ENCODE measurements at regions not wholly inside any gene's neighbourhood (a gene's known extent, or its start where the extent isn't known, plus 50 kb on each side); places are given as distances from the start of the nearest gene placed in this dataset.
A peak's percentile ranks its signal among the peaks of the same experiment; 100 is the strongest.

GRCh38 chr3:113051787-113052186, 61.0 kb downstream of the GTPBP8 start:
- no peak for DNase-seq

GRCh38 chr3:113053169-113053568, 62.4 kb downstream of the GTPBP8 start:
- no peak for DNase-seq

- no peak for DNase-seq
Measured at GRCh38 chr3:113054552-113054951, 63.8 kb downstream of the GTPBP8 start.

DNA sequence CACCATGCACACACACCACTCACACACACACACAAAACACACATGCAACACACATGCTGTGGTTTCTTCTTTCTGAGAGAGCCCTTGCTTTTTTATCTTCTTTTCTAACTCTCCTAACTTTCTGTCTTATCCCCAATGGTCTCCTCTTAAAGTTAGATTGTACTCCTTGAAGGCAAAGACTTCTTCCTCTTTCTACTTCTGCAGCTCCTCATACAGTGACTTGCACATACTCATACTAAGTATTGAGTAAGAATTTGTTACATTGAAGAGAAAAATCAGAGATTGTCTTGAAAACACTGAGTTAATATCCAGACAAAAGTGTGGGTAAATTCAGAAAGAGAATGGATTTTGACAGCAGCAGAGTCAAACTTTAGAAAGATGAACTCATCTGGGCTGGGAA, 64.4 kb downstream of the GTPBP8 start:
- DNase-seq: no peak

DNA sequence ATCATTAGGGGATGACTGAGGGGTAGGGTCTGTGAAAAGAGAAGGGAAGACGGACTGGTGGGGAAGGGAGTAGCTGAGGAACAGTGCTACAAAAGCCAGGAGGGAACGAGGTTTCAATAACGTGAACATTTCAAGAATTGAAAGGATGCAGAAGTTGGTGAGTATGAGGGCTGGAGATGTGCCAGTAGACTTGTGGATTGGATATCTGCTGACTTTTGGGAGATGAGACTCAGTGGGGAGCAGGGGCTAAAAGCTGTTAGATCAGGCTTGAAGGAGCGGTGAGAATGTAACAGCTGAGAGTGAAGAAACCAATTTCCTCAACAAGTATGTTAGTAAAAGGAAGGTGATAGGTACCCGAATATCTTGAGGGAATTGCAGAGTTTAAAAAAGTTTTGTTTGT, 65.2 kb downstream of the GTPBP8 start:
- DNase-seq: no peak

DNA sequence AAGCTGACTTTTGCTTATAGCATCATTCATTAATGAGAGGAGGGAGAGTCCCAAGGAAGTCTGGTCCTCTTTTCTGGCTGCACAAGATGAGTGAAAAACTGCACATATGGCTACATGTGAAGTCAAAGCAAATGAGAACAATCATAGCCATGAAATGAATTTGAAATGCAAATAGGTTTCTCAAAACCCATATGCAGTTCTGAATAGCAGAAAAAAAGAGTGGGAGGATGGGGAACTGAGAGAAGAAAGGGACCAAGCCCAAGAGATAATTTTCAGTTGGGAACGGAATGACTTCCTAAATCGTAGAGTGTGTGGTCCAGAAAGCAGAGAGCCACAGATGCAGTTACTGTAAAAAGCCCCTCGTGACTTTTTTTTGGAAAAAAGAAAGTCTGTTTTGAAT, 66.3 kb downstream of the GTPBP8 start:
- no peak for DNase-seq

DNA sequence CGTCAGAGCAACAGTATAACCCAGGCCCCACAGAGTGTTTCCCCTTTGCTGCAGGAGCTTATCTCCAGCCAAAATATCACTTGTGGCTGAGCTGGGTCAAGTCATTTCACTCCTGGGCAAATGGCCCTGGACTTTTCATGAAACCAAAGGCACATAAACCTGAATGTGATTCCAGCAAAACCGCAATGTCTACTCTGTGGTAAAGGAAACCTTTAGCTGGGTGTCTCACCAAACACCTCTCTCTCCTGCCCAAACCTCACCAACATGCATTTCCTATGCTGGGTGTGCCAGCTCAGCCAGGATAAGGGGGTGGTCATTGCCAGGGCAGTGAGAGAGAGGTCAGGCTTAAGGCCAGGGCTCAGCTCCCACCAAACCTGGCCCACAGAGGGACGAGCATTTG, 67.4 kb downstream of the GTPBP8 start:
- no peak for DNase-seq

- no peak for DNase-seq
Measured at GRCh38 chr3:113062705-113063104, 71.9 kb downstream of the GTPBP8 start.

GRCh38 chr3:113063126-113063894, 72.5 kb downstream of the GTPBP8 start:
- DNase-seq: no peak

- no peak for DNase-seq
Measured at GRCh38 chr3:113064183-113064582, 73.4 kb downstream of the GTPBP8 start.

DNA sequence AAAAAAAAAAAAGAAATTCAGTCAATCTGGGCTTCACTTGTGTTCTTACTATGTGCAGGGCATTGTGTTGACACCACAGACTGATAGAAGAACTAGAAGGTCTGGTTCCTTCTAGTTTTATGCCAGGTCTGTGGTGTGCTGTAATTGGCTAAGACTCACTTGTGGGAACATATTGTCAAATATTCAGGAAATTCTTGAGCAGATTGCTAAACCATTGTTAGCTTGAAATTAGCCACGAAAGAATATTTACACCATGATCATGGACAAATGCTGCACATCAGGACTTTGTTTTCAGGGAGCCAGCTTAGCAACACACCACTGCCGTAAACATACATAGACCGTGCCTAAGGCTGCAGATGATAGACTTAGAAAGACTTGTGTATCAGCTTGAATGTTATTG, 74.6 kb downstream of the GTPBP8 start:
- DNase-seq: no peak

DNA sequence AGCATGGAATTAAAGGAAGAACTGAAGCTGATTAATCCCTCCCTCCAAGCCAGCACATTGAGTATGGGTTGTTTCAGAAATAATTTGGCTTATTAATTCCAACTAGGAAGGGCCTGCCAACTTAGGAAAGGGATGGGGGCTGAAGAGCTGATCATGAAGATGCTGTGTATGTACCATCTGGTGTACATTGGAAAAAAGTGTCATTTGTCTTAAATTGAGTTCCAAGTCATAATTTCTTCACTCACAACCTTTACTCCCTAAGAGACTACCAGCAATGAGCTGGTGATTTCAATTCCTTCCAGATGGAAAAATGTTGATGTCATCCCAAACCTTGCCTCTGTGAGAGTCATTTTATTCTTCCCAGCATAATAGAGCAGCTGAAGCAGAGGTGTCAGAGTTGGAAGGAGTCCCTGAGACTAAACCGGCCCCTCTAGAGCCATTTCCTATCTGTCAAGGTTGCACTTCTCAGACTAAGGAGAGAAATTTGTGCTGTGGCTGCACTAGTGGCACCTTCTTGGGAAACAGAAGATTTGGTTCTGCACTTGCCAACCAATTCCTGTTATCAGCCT, 79.4 kb downstream of the GTPBP8 start:
- no peak for DNase-seq

GRCh38 chr3:113070681-113071113, 79.9 kb downstream of the GTPBP8 start:
- no peak for DNase-seq

DNA sequence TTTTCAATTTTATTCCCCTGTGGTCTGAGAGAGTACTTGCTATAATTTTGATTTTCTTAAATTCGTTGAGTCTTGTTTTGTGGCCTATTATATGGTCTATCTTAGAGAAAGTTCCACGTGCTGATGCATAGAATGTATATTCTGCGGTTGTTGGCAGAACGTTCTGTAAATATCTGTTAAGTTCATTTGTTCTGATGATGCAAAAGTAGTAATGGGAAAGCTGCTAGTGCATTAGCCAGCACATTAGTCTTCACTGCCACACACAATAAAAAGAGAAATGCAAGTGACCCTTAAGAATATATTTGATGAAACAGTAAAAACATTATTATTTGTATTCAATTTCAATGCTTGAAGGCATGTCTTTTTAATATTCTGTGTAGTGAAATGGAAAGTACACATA, 84.8 kb downstream of the GTPBP8 start:
- no peak for DNase-seq

- DNase-seq: no peak
Measured at GRCh38 chr3:113079218-113079961, 88.6 kb downstream of the GTPBP8 start.

DNA sequence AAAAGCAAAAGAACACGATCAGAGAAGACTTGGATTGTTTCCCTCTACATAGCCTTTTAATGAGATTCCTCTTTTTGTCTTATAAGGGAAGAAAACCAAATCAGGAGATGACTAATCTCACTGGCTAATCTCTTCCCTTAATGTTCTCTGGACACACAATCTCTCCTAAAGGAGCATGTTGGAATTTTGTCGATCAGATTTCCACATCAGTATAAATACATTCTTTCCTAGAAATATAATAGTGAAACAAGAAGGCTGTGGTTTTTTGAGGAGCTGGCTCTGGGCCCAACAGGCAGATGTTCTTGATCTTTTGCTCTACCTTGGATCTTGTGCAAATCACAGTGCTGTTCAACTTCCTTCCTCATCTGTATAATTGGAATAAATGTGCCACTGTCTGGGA, 94.0 kb downstream of the GTPBP8 start:
- DNase-seq: peak; percentile 11

GRCh38 chr3:113086560-113087461, 96.0 kb downstream of the GTPBP8 start:
- no peak for DNase-seq

DNA sequence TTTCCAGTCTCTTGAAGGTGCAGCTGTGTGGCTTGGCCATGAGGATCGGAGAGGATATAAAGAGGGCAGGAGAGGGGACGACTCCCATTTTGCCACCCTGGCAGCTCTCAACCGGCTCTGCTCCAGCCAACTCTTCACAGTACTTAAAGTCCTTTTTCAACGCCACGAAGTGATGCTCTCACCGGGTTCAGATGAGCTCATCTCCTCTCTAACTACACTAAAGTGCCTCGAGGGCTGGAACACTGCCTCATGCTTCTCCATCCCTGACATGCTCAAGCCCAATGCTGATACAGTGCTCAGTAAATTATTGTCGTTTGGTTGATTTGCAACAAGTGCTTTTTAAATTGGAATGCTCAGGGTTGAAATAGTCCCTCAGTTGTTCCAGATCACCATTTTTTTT, 97.8 kb downstream of the GTPBP8 start:
- DNase-seq: no peak

DNA sequence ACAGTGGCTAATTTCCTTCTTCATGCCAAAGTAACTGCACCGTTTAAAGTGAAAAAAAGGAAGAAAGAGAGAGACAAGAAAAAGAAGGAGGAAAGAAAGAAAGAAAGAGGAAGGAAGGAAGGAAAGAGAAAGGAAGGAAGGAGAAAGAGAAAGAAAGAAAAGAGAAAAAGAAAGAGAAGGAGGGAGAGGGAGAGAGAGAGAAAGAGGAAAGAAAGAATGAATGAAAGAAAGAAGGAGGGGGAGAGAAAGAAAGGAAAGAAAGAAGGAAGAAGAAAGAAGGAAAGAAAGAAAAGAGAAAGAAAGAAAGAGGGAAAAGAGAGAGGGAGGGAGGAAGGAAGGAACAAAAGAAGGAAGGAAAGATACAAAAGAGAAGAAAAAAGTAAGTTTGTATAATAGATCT, 100.6 kb downstream of the GTPBP8 start:
- DNase-seq: no peak

GRCh38 chr3:113092746-113093145, 102.0 kb downstream of the GTPBP8 start:
- DNase-seq: peak; percentile 82

DNA sequence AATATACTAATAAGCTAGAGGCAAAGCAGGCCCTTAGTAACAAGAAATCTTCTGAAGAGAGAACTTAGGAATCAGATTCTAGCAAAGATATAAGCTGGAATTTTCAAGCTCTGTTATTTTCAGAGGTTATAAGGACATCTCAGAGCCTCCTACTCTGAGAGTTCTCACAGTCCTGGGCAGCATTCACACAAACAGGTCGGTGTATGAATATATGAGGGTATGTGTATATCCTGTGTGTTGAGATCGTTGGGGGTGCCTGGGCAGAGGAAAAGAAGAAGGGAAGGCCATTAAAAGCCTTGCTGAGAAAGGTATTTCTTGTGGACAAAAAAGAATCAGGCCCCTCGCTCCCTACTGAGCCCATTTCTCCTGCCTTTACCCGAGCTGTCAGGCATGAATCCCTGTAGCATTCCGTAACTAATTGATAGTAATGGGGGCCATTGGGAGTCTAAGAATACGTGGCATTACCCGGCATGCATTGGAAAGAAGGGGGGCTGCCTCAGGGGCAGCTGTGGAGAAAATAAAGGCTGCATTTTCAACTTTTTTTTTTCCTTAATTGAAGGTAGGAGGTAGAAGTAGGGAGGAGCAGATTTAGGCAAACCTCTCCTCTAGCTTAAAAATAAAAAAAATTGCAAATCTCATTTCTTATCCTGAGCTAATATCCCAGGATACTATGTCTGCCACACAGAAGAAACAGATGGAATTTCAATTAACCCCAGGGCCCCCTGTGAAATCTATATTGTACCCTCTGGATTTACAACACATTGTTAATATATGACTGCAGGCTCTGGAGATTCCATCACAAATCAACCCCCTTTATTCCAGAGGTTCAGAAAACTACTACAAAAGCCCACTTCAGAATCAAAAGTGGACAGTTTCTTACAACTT, 103.8 kb downstream of the GTPBP8 start:
- DNase-seq: peak; percentile 53

Measured in NCI-H2171 (cell line).